ENCODE measurements at regions not wholly inside any gene's neighbourhood (a gene's known extent, or its start where the extent isn't known, plus 50 kb on each side); places are given as distances from the start of the nearest gene placed in this dataset.

GRCh38 chr3:191952609-191953008 is 491.6 kb downstream of the PYDC2 start:
- TF ChIP-seq CTCF (IDR thresholded peaks at IDR 0.05; ENCODE audit: low read depth, low read length) (no peak), EZH2phosphoT487 (IDR thresholded peaks at IDR 0.05; ENCODE audit: low read depth) (no peak)

All from OCI-LY3 (cell line).